CD4-positive, alpha-beta memory T cell (primary cell): ENCODE measurements at regions not wholly inside any gene's neighbourhood (a gene's known extent, or its start where the extent isn't known, plus 50 kb on each side); places are given as distances from the start of the nearest gene placed in this dataset.

Experiments used
- CTCF ChIA-PET: fragments of 350-600 bp; sonication (Branson Sonifier 250); formaldehyde crosslinking; loops from one replicate; lab custom pipeline; 2021; ENCODE audit warnings: inconsistent platforms; ENCODE audit not compliant: partially characterized antibody; lab: Charles Lee
- POLR2A ChIA-PET: fragments of 350-600 bp; sonication (Branson Sonifier 250); formaldehyde crosslinking; loops from one replicate; lab custom pipeline; 2021; ENCODE audit not compliant: partially characterized antibody; lab: Charles Lee
- DNase-seq, 5 donors: peaks; one replicate each; pipeline versions ENCODE4 v3.0.0 to v3.0.0-alpha.2; 2020 to 2022; ENCODE audit warnings: mixed read lengths in 1 of 5
- H3K27ac ChIP-seq: one replicate; pipeline ENCODE4 v1.7.0; 2013; ENCODE audit warnings: low read depth, low read length
- H3K27me3 ChIP-seq: 2 replicates; pipeline ENCODE4 v1.7.0; 2013; ENCODE audit warnings: mild to moderate bottlenecking, low read length, moderate library complexity; ENCODE audit not compliant: insufficient read depth
- H3K36me3 ChIP-seq: 2 replicates; pipeline ENCODE4 v1.7.0; 2013; ENCODE audit warnings: mild to moderate bottlenecking, low read length, moderate library complexity; ENCODE audit not compliant: insufficient read depth
- H3K4me1 ChIP-seq: 2 replicates; pipeline ENCODE4 v1.7.0; 2013; ENCODE audit warnings: mild to moderate bottlenecking, low read length, moderate library complexity; ENCODE audit not compliant: insufficient read depth
- H3K4me3 ChIP-seq, 2 donors: one replicate each; pipeline ENCODE4 v1.7.0; 2013; ENCODE audit warnings: low read length in 2 of 2, mild to moderate bottlenecking in 1 of 2
- H3K9me3 ChIP-seq, 2 donors: one replicate each; pipeline ENCODE4 v1.7.0; 2013; ENCODE audit warnings: low read length in 2 of 2, control low read depth in 1 of 2; ENCODE audit not compliant: control insufficient read depth in 1 of 2
- H3K27ac Mint-ChIP-seq, 7 donors: one replicate each; pipeline ENCODE4 v1.8.0; 2020 to 2021; ENCODE audit warnings: mixed read lengths in 7 of 7, mild to moderate bottlenecking in 6 of 7, inconsistent platforms in 3 of 7, moderate library complexity in 3 of 7
- H3K27me3 Mint-ChIP-seq, 2 donors: one replicate each; pipeline ENCODE4 v1.8.0; 2020 to 2021; ENCODE audit warnings: mixed read lengths in 2 of 2
- H3K36me3 Mint-ChIP-seq, 2 donors: one replicate each; pipeline ENCODE4 v1.8.0; 2020 to 2021; ENCODE audit warnings: mixed read lengths in 2 of 2, inconsistent platforms in 1 of 2, mild to moderate bottlenecking in 1 of 2
- H3K4me1 Mint-ChIP-seq, 4 donors: one replicate each; pipeline ENCODE4 v1.8.0; 2020 to 2021; ENCODE audit warnings: mixed read lengths in 4 of 4, mild to moderate bottlenecking in 1 of 4
- H3K4me3 Mint-ChIP-seq, 8 donors: one replicate each; pipeline ENCODE4 v1.8.0; 2020 to 2021; ENCODE audit warnings: mixed read lengths in 8 of 8, mild to moderate bottlenecking in 7 of 8, moderate library complexity in 6 of 8, inconsistent platforms in 3 of 8
- H3K9me3 Mint-ChIP-seq, 8 donors: one replicate each; pipeline ENCODE4 v1.8.0; 2020 to 2021; ENCODE audit warnings: mixed read lengths in 8 of 8, mild to moderate bottlenecking in 5 of 8, inconsistent platforms in 3 of 8, moderate library complexity in 1 of 8
- intact Hi-C: fragments of 100-400 bp; cut with micrococcal nuclease; formaldehyde crosslinking; loops from one replicate; pipeline ENCODE4 v1.15.1; 2023

GRCh38 chr9:87441251-87441650 lies 56.4 kb upstream of the DAPK1 start:
- Histone ChIP-seq H3K4me3 (no peak overlapping the region), H3K27ac (no peak overlapping the region), H3K27me3 (no peaks in the 10 kb centered on the region), H3K36me3 (no peaks in the 10 kb centered on the region), H3K4me1 (no peaks in the 10 kb centered on the region), H3K9me3 (no peaks in the 10 kb centered on the region)
- Mint-ChIP-seq H3K36me3 (no peaks in the 10 kb centered on the region), H3K4me3 (no peak overlapping the region), H3K27ac (no peak overlapping the region), H3K9me3 (peaks cover 0 to 3% (median 0%) of the 10 kb centered on the region in 8 donors), H3K27me3 (peaks cover 0 to 3% of the 10 kb centered on the region in 2 donors), H3K4me1 (peaks cover 0 to 2% (median under 1%) of the 10 kb centered on the region in 4 donors)
- CTCF ChIA-PET = no interaction called here
- intact Hi-C loops = no loop called here
- no peak for DNase-seq
- POLR2A ChIA-PET = no interaction called here

- no peak overlapping the region for H3K27ac Mint-ChIP-seq
- DNase-seq = no peak
These were observed 55.2 kb upstream of the DAPK1 start for GRCh38 chr9:87442451-87442850.

GRCh38 chr9:87443006-87443405 lies 54.7 kb upstream of the DAPK1 start:
- Mint-ChIP-seq H3K36me3 (no peaks in the 10 kb centered on the region), H3K27me3 (peaks cover 0 to 3% of the 10 kb centered on the region in 2 donors), H3K9me3 (peaks cover 0 to 3% (median 0%) of the 10 kb centered on the region in 8 donors), H3K27ac (no peak overlapping the region), H3K4me3 (no peak overlapping the region), H3K4me1 (peaks cover 0 to 4% (median under 1%) of the 10 kb centered on the region in 4 donors)
- no peak for DNase-seq
- H3K9me3 ChIP-seq = no peaks in the 10 kb centered on the region
- no peaks in the 10 kb centered on the region for H3K4me1 ChIP-seq
- intact Hi-C loops = no loop called here
- H3K4me3 ChIP-seq = no peak overlapping the region
- H3K36me3 ChIP-seq = no peaks in the 10 kb centered on the region
- CTCF ChIA-PET = no interaction called here
- H3K27ac ChIP-seq = no peak overlapping the region
- no peaks in the 10 kb centered on the region for H3K27me3 ChIP-seq
- POLR2A ChIA-PET = no interaction called here

More at GRCh38 chr9:87442451-87442850, 55.2 kb upstream of the DAPK1 start:
- no peak overlapping the region for H3K27ac ChIP-seq
- Mint-ChIP-seq H3K4me3 (no peak overlapping the region), H3K9me3 (peaks cover 0 to 3% (median 0%) of the 10 kb centered on the region in 8 donors), H3K27me3 (peaks cover 0 to 3% of the 10 kb centered on the region in 2 donors), H3K36me3 (no peaks in the 10 kb centered on the region), H3K4me1 (peaks cover 0 to 4% (median under 1%) of the 10 kb centered on the region in 4 donors)
- intact Hi-C loops = no loop called here
- H3K4me3 ChIP-seq = no peak overlapping the region
- H3K9me3 ChIP-seq = no peaks in the 10 kb centered on the region
- H3K27me3 ChIP-seq = no peaks in the 10 kb centered on the region
- ChIA-PET POLR2A (no interaction called here), CTCF (no interaction called here)
- no peaks in the 10 kb centered on the region for H3K36me3 ChIP-seq
- no peaks in the 10 kb centered on the region for H3K4me1 ChIP-seq

- CTCF ChIA-PET = no interaction called here
- POLR2A ChIA-PET = no interaction called here
These were observed 54.2 kb upstream of the DAPK1 start for GRCh38 chr9:87443461-87443860.

GRCh38 chr9:87445646-87446045 lies 52.0 kb upstream of the DAPK1 start:
- no peak overlapping the region for H3K27ac ChIP-seq
- Mint-ChIP-seq H3K4me3 (peak overlapping the region in 2 of 8 donors; percentile 13 to 43), H3K27me3 (peaks cover 0 to 6% of the 10 kb centered on the region in 2 donors)

More at GRCh38 chr9:87443461-87443860, 54.2 kb upstream of the DAPK1 start:
- H3K36me3 ChIP-seq = no peaks in the 10 kb centered on the region
- H3K27ac ChIP-seq = no peak overlapping the region
- Mint-ChIP-seq H3K4me3 (no peak overlapping the region), H3K9me3 (peaks cover 0 to 3% (median 0%) of the 10 kb centered on the region in 8 donors), H3K4me1 (peaks cover 0 to 4% (median under 1%) of the 10 kb centered on the region in 4 donors), H3K27me3 (peaks cover 0 to 6% of the 10 kb centered on the region in 2 donors), H3K36me3 (no peaks in the 10 kb centered on the region), H3K27ac (no peak overlapping the region)
- no peaks in the 10 kb centered on the region for H3K27me3 ChIP-seq
- no peak overlapping the region for H3K4me3 ChIP-seq
- intact Hi-C loops = no loop called here
- DNase-seq = no peak
- H3K9me3 ChIP-seq = no peaks in the 10 kb centered on the region
- H3K4me1 ChIP-seq = no peaks in the 10 kb centered on the region

GRCh38 chr9:87446527-87446926 lies 51.1 kb upstream of the DAPK1 start:
- Mint-ChIP-seq H3K4me3 (peak overlapping the region in 1 of 8 donors; percentile 5), H3K27ac (peak overlapping the region in 1 of 7 donors; percentile 6), H3K27me3 (peaks cover 0 to 4% of the 10 kb centered on the region in 2 donors), H3K9me3 (peaks cover 0 to 3% (median 0%) of the 10 kb centered on the region in 8 donors), H3K36me3 (no peaks in the 10 kb centered on the region), H3K4me1 (peaks cover 0 to 4% (median under 1%) of the 10 kb centered on the region in 4 donors)
- DNase-seq = no peak
- Histone ChIP-seq H3K36me3 (no peaks in the 10 kb centered on the region), H3K4me3 (no peak overlapping the region), H3K9me3 (no peaks in the 10 kb centered on the region), H3K27me3 (no peaks in the 10 kb centered on the region), H3K27ac (no peak overlapping the region), H3K4me1 (no peaks in the 10 kb centered on the region)
- intact Hi-C loops = no loop called here
- ChIA-PET CTCF (no interaction called here), POLR2A (no interaction called here)

More at GRCh38 chr9:87445646-87446045, 52.0 kb upstream of the DAPK1 start:
- peaks cover 0 to 3% (median 0%) of the 10 kb centered on the region in 8 donors for H3K9me3 Mint-ChIP-seq
- H3K4me1 Mint-ChIP-seq = peaks cover 0 to 4% (median under 1%) of the 10 kb centered on the region in 4 donors
- Histone ChIP-seq H3K4me3 (no peak overlapping the region), H3K36me3 (no peaks in the 10 kb centered on the region), H3K27me3 (no peaks in the 10 kb centered on the region), H3K9me3 (no peaks in the 10 kb centered on the region), H3K4me1 (no peaks in the 10 kb centered on the region)
- POLR2A ChIA-PET = no interaction called here
- CTCF ChIA-PET = no interaction called here
- H3K36me3 Mint-ChIP-seq = no peaks in the 10 kb centered on the region
- DNase-seq = peak in 1 of 5 donors; percentile 1
- H3K27ac Mint-ChIP-seq = no peak overlapping the region
- intact Hi-C loops = no loop called here

GRCh38 chr9:87447547-87448432 lies 49.9 kb upstream of the DAPK1 start:
- Histone ChIP-seq H3K27ac (no peak overlapping the region), H3K9me3 (no peaks in the 10 kb centered on the region), H3K27me3 (no peaks in the 10 kb centered on the region), H3K4me1 (no peaks in the 10 kb centered on the region), H3K4me3 (no peak overlapping the region), H3K36me3 (no peaks in the 10 kb centered on the region)
- Mint-ChIP-seq H3K4me1 (peaks cover 0 to 4% (median under 1%) of the 10 kb centered on the region in 4 donors), H3K9me3 (peaks cover 0 to 3% (median 0%) of the 10 kb centered on the region in 8 donors), H3K27me3 (peaks cover 0 to 4% of the 10 kb centered on the region in 2 donors), H3K4me3 (no peak overlapping the region), H3K27ac (no peak overlapping the region), H3K36me3 (no peaks in the 10 kb centered on the region)
- intact Hi-C loops = no loop called here
- no peak for DNase-seq
- CTCF ChIA-PET = no interaction called here
- POLR2A ChIA-PET = no interaction called here
